IPS DF 4.7 (cell line): ENCODE measurements at regions not wholly inside any gene's neighbourhood (a gene's known extent, or its start where the extent isn't known, plus 50 kb on each side); places are given as distances from the start of the nearest gene placed in this dataset.

Source experiments
- DNase-seq: peaks from one replicate; pipeline ENCODE4 v3.0.0-alpha.2; 2013; ENCODE audit warnings: low spot score; ENCODE audit errors: extremely low read depth

- no peak for DNase-seq
Observed at GRCh38 chr11:104451197-104451893, 287.4 kb upstream of the PDGFD start.

GRCh38 chr11:104443387-104443786 is 279.4 kb upstream of the PDGFD start:
- DNase-seq, result no peak

DNA sequence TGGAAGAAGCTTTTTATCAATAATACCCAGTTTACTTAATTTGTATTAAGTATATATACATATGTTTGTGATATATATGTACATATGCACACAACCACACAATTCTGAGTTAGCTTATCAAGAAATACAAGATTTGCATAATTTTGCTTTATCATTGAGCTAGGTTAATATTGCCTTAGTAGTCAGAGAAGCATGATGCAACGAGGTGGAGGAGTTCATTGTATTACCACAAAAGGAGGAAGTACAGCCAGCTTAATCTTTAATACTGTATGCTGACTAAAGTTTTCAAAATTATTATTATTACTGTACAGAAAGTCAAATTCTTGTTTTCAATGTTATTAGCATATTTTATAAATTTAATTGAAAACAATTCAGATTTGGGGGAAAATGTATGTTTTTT is 278.4 kb upstream of the PDGFD start:
- no peak for DNase-seq

- DNase-seq, result no peak
Observed at GRCh38 chr11:104435494-104435893, 271.5 kb upstream of the PDGFD start.

DNA sequence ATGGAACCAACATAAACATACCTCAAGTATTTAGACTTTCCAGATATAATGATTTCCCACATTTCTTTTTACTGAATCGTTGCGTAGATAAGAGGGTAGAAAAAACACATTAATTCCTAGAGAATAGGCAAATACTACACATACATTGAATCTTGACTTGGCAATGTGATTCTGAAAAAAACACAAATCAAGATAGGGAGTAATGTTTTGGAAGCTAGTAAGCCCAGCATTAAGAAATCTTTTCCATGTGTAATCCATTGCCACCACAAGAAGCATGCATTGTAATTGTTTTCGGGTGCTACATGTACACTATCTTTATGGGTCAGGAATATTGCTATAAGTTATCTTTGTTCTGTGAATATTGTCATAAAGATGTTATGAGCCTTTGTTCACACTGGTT is 269.8 kb upstream of the PDGFD start:
- DNase-seq, result no peak

DNA sequence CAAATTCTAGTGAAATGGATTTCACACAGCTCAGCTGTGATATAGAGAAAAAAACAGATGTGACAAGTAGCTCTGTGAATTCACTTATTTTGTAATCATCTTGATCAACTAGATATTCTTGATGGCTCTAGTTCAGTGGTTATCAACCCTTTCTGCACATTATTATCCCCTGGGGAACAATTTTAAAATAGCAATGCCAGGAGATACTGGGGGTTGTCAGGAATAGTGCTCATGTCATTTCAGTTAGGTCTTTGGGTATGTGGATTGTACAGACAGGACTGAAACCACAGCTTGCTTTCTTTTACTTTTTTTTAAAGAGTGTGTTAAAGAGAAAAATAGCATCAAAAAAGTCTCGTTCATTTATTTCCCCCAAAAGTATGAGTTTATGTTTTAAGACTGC is 269.0 kb upstream of the PDGFD start:
- DNase-seq, result no peak

GRCh38 chr11:104432526-104432925 is 268.6 kb upstream of the PDGFD start:
- no peak for DNase-seq

DNA sequence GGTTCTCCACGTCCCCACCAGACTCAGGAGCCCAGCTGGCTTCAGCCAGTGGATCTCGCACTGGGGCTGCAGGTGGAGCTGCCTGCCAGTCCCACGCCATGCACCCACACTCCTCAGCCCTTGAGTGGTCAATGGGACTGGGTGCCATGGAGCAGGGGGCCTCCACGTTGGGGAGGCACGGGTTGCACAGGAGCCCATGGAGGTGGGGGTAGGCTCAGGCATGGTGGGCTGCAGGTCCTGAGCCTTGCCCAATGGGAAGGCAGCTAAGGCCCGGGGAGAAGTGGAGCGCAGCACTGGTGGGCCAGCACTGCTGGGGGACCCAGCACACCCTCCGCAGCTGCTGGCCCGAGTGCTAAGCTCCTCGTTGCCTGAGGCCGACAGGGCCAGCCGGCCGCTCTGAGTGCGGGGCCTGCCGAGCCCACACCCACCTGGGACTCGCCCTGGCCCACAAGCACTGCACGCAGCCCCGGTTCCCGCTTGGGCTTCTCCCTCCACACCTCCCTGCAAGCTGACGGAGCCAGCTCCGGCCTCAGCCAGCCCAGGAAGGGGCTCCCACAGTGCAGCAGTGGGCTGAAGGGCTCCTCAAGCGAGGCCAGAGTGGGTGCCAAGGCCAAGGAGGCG is 258.5 kb upstream of the PDGFD start:
- no peak for DNase-seq

GRCh38 chr11:104410336-104410735 is 246.4 kb upstream of the PDGFD start:
- no peak for DNase-seq

- no peak for DNase-seq
Observed at GRCh38 chr11:104408630-104409029, 244.7 kb upstream of the PDGFD start.

DNA sequence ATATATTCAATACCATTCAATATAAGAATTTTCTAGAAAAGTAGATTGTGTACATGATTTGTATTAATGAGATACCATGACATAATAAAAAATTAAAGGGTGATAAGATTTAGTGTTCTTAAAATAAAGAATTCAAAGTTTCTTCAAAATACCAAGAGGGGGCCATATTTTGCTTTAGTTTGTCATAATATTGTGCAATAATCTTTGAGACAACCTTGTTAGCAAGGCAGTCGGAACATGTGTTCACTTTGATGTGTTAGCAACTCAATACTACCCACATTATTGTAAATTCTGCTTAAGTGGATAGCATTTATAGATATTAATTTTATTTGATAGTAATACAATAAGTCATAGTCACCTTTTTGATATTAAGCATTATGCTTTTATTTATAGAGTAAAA is 241.3 kb upstream of the PDGFD start:
- no peak for DNase-seq

DNA sequence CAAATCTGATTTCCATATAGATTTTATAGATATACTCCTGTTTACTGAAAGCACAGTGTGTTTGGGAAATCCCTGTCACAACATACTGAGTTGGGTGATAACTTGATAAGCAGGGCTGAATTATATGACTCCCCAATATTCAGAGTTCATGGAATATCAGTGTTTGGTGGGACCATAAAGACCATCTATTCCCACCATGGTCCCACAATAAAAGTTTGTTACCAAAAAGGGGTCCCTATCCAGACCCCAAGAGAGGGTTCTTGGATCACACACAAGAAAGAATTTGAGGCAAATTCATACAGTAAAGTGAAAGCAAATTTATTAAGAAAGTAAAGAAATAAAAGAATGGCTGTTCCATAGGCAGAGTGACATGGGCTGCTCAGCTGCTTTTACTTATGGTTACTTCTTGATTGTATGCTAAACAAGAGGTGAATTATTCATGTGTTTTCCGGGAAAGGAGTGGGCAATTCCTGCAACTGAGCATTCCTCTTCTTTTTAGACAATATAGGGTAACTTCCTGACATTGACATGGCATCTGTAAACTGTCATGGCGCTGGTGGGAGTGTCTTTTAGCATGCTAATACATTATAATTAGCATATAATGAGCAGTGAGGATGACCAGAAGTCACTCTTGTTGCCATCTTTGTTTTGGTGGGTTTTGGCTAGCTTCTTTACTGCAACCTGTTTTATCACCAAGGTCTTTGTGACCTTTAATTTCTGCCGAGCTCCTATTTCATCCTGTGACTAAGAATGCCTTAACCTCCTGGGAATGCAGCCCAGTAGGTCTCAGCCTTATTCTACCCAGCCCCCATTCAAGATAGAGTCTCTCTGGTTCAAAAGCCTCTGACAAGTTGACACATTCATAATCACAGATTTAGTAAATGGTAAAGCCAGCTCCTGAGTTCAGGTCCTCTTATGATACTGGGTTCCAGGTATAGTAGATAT is 240.6 kb upstream of the PDGFD start:
- no peak for DNase-seq

- DNase-seq, result peak; percentile 71
Observed at GRCh38 chr11:104402812-104403521, 239.0 kb upstream of the PDGFD start.

- DNase-seq, result no peak
Observed at GRCh38 chr11:104394508-104394907, 230.6 kb upstream of the PDGFD start.

- DNase-seq, result no peak
Observed at GRCh38 chr11:104390651-104391050, 226.7 kb upstream of the PDGFD start.

DNA sequence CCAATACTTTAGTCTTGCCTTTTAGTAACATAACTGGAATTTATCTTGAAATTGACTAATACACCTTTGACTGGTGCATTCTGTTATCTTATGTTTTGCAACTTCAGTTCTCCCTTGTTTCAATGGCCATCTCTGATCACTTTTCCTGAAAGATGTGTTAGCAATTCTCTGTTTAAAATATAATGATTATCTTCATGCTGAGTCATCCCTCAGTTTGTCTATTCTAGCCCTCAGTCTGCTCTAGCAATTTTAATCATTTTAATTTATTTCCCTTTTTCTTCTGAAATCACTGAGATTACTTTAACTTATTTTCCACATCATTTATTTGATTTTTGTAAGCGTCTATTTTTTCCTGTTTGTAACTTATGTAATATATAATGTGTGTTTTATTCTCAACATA is 221.9 kb upstream of the PDGFD start:
- DNase-seq, result no peak

GRCh38 chr11:104380358-104380757 is 216.4 kb upstream of the PDGFD start:
- no peak for DNase-seq

DNA sequence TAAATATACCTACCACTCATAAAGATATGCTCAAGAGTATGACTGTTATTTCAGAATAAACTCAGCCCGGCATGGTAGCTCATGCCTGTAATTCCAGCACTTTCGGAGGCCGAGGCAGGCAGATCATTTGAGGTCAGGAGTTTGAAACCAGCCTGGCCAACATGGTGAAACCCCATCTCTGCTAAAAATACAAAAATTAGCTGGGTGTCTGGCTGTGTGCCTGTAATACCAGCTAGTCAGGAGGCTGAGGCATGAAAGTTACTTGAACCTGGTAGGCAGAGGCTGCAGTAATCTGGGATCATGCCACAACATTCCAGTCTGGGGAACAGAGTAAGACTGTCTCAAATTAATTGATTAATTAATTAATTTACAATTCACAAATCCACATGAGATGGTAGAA is 208.2 kb upstream of the PDGFD start:
- no peak for DNase-seq

- DNase-seq, result no peak
Observed at GRCh38 chr11:104370478-104370877, 206.5 kb upstream of the PDGFD start.

DNA sequence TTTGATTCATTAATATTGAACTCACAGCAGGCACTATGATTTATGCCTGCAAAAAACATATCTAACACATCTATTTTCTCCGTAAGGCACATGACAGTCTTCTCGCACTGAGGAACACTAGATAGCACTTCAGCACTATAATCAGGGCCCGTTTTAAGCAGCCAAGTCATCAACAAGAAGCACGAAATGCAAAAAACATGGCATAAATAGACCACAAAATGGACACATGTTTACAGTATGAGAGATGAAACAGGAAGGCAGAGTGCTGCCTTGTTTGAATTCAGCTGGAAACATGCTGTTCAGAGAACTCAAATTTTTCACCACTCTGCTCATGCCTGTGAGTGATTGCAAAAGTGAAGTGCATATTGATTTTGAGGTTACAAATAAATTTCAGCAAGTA is 205.8 kb upstream of the PDGFD start:
- DNase-seq, result no peak

DNA sequence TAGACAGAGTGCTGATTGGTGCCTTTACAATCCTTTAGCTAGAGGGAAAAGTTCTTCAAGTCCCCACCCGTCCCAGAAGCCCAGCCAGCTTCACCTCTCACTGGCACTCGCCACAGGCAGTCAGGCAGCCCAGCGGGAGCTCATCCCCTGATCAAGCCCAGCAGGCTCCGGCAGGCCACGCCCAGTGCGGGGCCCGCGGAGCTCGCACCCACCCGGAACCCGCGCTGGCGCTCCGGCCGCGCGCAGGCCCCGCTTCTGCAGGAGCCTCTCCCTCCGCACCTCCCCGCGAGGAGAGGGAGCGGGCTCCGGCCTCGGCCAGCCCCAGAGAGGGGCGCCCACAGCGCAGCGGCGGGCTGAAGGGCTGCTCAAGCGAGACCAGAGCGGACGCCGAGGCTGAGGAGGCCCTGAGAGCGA is 202.4 kb upstream of the PDGFD start:
- no peak for DNase-seq

GRCh38 chr11:104365676-104366075 is 201.7 kb upstream of the PDGFD start:
- no peak for DNase-seq
